ENCODE measurements at regions not wholly inside any gene's neighbourhood (a gene's known extent, or its start where the extent isn't known, plus 50 kb on each side); places are given as distances from the start of the nearest gene placed in this dataset.
"Not testable (repeated sequence)": the region's sequence is repeated elsewhere in the genome, so short reads cannot be mapped to it uniquely, and the experiment has no call there.

DNA sequence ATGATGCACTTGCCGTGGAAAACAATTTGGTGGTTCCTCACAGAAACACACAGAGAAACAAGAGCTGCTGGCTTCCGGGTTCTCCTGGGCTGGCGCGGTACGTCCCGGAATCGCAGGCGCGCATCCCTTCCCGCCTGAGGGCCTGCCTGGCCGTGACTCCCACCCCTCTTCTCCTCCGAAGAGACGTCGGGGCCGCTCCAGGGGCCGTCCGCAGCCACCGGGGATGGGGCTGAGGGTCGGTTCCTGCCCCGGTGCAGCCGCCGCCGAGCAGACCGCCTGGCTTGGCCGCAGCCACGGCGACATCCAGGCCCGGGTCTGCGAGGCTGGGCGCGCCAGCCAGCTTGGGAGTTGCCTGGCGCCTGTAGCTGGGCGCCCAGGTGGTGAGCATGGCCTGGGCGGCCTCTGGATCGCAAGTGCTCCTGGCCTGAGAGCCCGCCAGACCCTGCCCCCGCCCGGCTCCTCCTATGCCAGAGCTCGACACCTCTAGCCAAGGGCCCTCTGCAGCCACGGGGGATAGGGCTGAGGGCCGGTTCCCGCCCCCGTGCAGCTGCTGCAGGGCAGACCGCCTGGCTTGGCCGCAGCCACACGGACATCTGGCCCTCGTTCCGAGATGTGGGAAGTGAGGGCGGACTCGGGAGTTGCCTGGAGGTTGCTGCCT is 1647.5 kb downstream of the SPATA31A7 start:
- DNase-seq (ENCODE audit: low spot score) = not testable (repeated sequence)

GRCh38 chr9:62838024-62838718 is 1648.3 kb downstream of the SPATA31A7 start:
- DNase-seq (ENCODE audit: low spot score) = not testable (repeated sequence)

- DNase-seq (ENCODE audit: low spot score) = not testable (repeated sequence)
These were observed 1649.3 kb downstream of the SPATA31A7 start for GRCh38 chr9:62839168-62839567.

GRCh38 chr9:62843145-62843544 is 1653.3 kb downstream of the SPATA31A7 start:
- peak; percentile 3 for DNase-seq (ENCODE audit: low spot score)

- DNase-seq (ENCODE audit: low spot score) = not testable (repeated sequence)
These were observed 1654.0 kb downstream of the SPATA31A7 start for GRCh38 chr9:62843706-62844290.

- DNase-seq (ENCODE audit: low spot score) = not testable (repeated sequence)
These were observed 1654.9 kb downstream of the SPATA31A7 start for GRCh38 chr9:62844681-62845185.

- DNase-seq (ENCODE audit: low spot score) = not testable (repeated sequence)
These were observed 1658.4 kb downstream of the SPATA31A7 start for GRCh38 chr9:62848258-62848657.

GRCh38 chr9:62849991-62850390 is 1660.2 kb downstream of the SPATA31A7 start:
- not testable (repeated sequence) for DNase-seq (ENCODE audit: low spot score)

DNA sequence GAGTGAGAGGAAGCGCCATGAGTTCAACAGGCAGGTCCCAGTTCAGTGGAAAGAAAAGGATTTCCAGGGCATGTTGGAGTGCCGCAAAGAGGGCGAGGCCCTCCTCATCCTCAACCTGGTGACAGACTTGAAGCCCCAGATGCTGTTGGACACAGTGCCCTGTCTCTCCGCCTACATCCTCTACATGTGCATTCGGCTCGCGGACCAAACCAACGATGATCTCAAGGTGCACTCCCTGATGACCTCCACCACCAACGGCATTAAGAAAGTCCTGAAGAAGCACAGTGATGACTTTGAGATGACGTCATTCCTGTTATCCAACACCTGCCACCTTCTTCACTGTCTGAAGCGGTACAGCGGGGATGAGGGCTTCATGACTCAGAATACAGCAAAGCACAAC is 1667.4 kb downstream of the SPATA31A7 start:
- DNase-seq (ENCODE audit: low spot score) = not testable (repeated sequence)

GRCh38 chr9:62858240-62858639 is 1668.4 kb downstream of the SPATA31A7 start:
- DNase-seq (ENCODE audit: low spot score) = not testable (repeated sequence)

GRCh38 chr9:62860939-62861860 is 1671.4 kb downstream of the SPATA31A7 start:
- DNase-seq (ENCODE audit: low spot score) = not testable (repeated sequence)

DNA sequence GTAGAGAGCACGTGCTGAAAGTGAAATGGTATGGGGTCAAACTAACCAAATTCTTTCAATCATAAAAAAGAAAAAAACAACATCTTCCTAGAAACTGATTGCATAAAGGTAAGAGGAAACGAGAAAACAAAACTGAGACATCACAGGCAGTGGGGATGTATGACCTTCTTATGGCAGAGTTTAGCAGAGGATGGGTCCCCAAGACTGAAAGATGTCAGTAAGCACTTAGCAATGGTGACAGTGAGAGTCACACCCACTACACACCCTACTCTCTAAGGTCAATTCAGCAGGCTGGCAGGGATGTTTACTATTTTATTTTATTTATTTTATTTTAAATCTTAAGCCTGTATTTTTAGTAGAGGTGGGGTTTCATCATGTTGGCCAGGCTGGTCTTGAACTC is 1672.3 kb downstream of the SPATA31A7 start:
- DNase-seq (ENCODE audit: low spot score) = not testable (repeated sequence)

DNA sequence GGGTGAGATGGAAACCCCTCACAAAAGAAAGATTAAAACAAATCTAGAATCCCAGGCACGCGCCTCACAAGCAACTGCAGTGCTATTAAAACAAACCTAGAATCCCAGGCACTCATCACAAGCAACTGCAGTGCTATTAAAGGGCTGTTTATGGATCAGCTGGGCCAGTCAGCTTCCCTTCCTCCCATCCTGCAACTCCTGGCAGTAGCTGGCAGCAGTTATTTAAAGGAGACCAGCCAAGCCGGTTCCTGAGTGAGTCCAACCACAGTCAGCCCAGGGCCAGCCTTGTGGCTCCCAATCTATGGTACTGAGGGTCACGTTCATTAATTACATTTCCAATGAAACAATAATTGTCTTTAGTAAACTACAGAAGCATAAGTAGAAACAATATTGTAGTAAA is 1673.5 kb downstream of the SPATA31A7 start:
- not testable (repeated sequence) for DNase-seq (ENCODE audit: low spot score)

DNA sequence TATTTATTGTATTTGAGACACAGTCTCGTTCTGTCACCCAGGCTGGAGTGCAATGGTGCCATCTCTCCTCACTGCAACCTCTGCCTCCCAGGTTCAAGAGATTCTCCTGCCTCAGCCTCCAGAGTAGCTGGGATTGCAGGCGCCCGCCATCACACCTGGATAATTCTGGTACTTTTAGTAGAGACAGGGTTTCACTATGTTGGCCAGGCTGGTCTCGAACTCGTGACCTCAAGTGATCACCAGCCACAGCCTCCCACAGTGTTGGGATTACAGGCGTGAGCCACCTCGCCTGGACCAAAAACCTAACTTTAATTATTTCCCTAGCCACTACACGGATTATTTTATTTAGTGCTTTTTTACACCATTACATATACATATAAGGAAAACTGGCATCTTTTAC is 1674.0 kb downstream of the SPATA31A7 start:
- not testable (repeated sequence) for DNase-seq (ENCODE audit: low spot score)

DNA sequence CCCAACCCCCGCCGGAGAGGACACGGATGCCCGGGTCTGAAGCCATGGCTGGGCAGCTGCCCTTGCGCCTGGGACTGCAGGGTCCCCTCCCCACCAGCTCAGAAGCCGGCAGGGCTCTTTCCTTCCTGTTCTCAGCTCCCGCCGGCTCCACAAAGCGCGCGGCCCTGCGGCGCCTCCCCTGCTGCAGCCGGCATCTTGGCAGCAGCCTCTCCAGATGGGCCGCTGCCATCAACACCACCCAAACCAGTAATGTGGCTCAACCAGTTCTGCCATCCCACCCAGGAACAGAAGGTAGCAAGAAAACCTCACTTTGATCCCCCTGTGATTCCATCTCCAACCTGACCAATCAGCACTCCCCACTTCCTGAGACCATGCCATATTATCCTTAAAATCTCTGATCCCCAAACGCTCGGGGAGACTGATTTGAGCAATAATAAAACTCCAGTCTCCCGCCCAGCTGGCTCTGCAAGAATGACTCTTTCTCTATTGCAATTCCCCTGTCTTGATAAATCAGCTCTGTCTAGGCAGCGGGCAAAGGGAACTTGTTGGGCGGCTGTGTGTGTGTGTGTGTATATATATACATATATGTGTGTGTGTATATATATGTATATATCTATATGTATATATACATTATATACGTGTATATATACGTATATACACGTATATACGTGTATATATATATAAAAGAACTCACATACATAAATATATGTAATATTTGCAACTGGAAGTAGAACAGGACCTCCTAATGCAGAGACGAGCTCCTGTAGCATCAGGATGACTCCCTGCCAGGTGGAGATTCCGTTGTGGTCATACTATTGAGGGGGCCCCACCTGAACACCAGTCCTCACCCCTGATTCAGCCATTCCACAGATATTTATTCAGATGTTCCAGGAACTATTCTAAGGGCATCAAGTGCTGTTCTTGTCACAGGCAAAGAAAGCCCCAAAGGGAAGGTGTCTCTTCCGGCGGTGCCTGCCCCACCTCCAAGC is 1674.9 kb downstream of the SPATA31A7 start:
- not testable (repeated sequence) for DNase-seq (ENCODE audit: low spot score)

DNA sequence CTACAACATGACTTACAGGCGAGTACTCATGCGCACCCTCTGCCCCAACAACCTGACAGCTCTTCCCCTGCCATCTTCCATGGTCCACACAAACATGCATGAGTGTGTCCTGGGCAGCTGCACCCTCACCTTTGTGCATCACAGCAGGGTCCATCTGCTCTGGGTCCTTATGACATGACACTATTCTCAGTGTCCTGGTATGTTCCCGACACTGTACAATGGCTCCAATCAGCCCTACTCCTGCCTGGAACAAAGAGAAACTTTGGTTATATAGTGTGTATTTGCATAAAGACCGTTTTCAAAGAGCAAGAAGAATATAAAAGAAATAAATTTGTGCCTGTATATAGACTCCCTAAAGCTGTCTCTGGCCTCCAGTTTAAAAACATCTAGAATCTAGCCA is 1679.2 kb downstream of the SPATA31A7 start:
- DNase-seq (ENCODE audit: low spot score) = not testable (repeated sequence)

- not testable (repeated sequence) for DNase-seq (ENCODE audit: low spot score)
These were observed 1681.9 kb downstream of the SPATA31A7 start for GRCh38 chr9:62871765-62872164.

- not testable (repeated sequence) for DNase-seq (ENCODE audit: low spot score)
These were observed 1684.4 kb downstream of the SPATA31A7 start for GRCh38 chr9:62874213-62874612.

GRCh38 chr9:62874745-62875599 is 1685.1 kb downstream of the SPATA31A7 start:
- not testable (repeated sequence) for DNase-seq (ENCODE audit: low spot score)

Data from hematopoietic multipotent progenitor cell treated with erythropoietin and hydrocortisone succinate and interleukin-3 and kit ligand, for 17 days (in vitro differentiated cells).